ENCODE measurements at regions not wholly inside any gene's neighbourhood (a gene's known extent, or its start where the extent isn't known, plus 50 kb on each side); places are given as distances from the start of the nearest gene placed in this dataset.

DNA sequence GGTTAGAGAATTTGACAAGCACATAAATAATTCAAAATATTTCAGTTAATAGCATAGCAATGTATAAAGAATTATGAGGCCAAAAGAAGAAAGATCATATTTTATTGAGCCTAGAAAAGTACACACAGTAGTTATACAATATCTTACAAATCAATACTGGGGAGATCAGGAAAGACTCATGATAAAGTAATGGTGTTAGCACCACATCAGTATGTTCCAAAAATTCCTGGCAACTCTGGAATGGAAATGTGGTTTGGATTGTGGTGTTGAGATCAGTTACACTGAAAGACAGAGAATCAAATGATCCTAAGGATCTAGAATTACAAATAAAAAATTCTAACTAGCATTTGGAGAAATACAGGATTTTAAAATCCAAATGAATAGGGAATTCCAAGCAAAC is 420.5 kb upstream of the CNTNAP2 start:
- no peak for TF ChIP-seq Cebpa-rat (IDR thresholded peaks at IDR 0.05)
- no peaks in the 10 kb centered on the region for H4K20me1 ChIP-seq

DNA sequence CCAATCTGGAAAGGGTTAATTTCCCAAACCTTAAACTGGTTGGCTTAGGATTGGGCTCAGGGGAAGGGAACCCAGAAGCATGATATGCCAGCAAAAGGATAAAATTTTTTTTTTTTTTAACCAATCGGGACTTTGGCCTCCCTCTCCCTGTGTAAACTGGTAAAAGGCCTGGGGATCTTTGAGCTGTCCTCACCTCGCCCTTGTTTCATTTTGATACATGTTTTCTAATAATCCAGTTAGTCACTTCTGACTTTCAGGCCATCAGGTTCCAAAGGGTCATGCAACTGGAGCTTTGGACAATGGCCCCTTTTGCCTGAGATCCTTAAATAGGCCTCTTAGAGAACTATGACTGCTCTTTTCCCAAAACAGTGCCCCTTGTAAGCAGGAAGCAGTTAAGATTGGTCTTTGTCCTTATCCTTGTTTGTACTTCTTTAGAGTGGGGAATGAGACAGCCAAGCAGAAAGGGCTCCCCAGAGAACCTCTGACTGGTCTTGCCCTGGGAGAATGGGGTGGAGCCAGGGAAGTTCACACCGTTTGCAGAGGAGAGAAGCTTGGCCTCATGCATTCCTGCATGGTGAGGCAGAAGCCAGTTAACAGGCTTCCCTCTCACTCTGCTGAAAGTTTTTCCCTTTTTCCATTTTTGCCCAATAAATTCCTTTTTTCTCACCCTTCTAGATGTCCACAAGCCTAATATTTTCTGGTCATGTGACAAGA is 424.2 kb upstream of the CNTNAP2 start:
- no peak for TF ChIP-seq Cebpa-rat (IDR thresholded peaks at IDR 0.05)
- Histone ChIP-seq H3K27me3 (no peaks in the 10 kb centered on the region), H3K27ac (no peak overlapping the region), H3K4me1 (no peaks in the 10 kb centered on the region), H3K4me3 (no peak overlapping the region), H3K9me3 (replicated peaks in 1 of 11) (peaks cover 0 to 5% (median 2%) of the 10 kb centered on the region in 11 experiments; a peak in 10 of 22 replicates), H3K9ac (no peak overlapping the region), H3K36me3 (no peaks in the 10 kb centered on the region), H3K4me2 (no peak overlapping the region), H4K20me1 (no peaks in the 10 kb centered on the region)

More for the DNA sequence above, 420.5 kb upstream of the CNTNAP2 start:
- no peak overlapping the region for H3K9ac ChIP-seq
- no peaks in the 10 kb centered on the region for H3K27me3 ChIP-seq
- no peaks in the 10 kb centered on the region for H3K36me3 ChIP-seq
- H3K4me1 ChIP-seq, result no peaks in the 10 kb centered on the region
- no peak overlapping the region for H3K27ac ChIP-seq
- H3K9me3 ChIP-seq (replicated peaks in 1 of 11), result peaks cover 0 to 9% (median 4%) of the 10 kb centered on the region in 11 experiments; a peak in 10 of 22 replicates
- no peak overlapping the region for H3K4me3 ChIP-seq
- no peak overlapping the region for H3K4me2 ChIP-seq

DNA sequence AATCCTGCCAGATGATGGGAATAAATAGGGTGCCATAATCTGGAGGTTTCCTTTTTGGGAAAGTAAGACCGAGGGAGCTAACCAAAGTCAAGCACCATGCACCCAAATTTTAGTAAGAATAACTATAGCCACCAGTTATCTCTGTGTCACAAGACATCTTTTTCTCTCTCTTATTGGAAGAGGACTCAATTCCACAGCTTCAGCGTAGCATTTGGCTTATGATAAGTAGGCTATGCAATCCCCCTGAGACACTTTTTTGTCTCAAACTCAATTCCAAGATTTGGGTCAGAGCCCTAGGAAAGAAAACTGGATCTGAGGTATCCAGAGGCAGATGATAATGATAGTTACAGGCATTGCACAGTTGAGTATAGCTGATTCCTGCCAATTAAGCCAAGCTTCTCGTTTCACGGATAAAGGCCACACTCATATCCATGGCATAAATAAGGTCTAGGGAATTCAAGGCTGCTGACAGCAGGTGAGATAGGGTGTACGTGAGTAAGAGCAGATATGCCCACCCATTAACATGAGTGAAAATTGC is 425.2 kb upstream of the CNTNAP2 start:
- Histone ChIP-seq H3K4me1 (no peaks in the 10 kb centered on the region), H3K9ac (no peak overlapping the region), H3K36me3 (no peaks in the 10 kb centered on the region), H3K27me3 (no peaks in the 10 kb centered on the region), H3K27ac (no peak overlapping the region), H3K4me3 (no peak overlapping the region), H4K20me1 (no peaks in the 10 kb centered on the region), H3K9me3 (replicated peaks in 1 of 11) (no peaks in the 10 kb centered on the region), H3K4me2 (no peak overlapping the region)
- no peak for TF ChIP-seq Cebpa-rat (IDR thresholded peaks at IDR 0.05)

DNA sequence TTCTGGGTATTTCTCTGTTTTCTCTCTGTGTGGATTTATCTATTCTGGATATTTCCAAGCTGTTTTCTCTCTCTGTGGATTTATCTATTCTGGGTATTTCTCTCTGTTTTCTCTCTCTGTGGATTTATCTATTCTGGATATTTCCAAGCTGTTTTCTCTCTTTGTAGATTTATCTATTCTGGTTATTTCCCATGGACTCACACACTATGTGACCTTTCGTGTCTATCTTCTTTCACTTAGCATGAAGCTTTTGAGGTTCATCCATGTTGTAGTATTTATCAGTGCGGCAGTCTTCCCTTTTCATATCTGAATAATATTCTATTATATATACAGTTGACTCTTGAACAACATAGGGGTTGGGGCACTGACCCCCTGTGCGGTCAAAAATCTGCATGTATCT is 435.0 kb upstream of the CNTNAP2 start:
- Histone ChIP-seq H3K36me3 (no peaks in the 10 kb centered on the region), H3K4me2 (no peak overlapping the region), H3K4me1 (no peaks in the 10 kb centered on the region), H4K20me1 (no peaks in the 10 kb centered on the region), H3K27me3 (no peaks in the 10 kb centered on the region), H3K9ac (no peak overlapping the region), H3K9me3 (replicated peaks in 1 of 11) (no peaks in the 10 kb centered on the region), H3K27ac (no peak overlapping the region), H3K4me3 (no peak overlapping the region)
- no peak for TF ChIP-seq Cebpa-rat (IDR thresholded peaks at IDR 0.05)

DNA sequence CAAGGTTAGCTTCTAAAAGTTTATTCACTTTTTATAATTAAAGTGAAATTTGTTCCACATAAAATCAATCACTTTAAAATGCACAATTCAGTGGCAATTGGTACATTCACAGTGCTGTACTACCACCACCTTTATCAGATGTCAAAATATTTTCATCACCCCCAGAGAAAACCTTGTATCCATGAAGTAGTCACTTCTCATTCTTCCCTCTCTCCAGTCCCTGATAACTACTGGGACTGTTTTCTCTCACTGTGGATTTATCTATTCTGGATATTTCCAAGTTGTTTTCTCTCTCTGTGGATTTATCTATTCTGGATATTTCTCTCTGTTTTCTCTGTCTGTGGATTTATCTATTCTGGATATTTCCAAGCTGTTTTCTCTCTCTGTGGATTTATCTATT is 435.4 kb upstream of the CNTNAP2 start:
- Histone ChIP-seq H3K36me3 (no peaks in the 10 kb centered on the region), H3K27me3 (no peaks in the 10 kb centered on the region), H4K20me1 (no peaks in the 10 kb centered on the region), H3K9me3 (replicated peaks in 1 of 11) (no peaks in the 10 kb centered on the region), H3K27ac (no peak overlapping the region), H3K4me1 (no peaks in the 10 kb centered on the region), H3K4me2 (no peak overlapping the region), H3K9ac (no peak overlapping the region), H3K4me3 (no peak overlapping the region)
- no peak for TF ChIP-seq Cebpa-rat (IDR thresholded peaks at IDR 0.05)

DNA sequence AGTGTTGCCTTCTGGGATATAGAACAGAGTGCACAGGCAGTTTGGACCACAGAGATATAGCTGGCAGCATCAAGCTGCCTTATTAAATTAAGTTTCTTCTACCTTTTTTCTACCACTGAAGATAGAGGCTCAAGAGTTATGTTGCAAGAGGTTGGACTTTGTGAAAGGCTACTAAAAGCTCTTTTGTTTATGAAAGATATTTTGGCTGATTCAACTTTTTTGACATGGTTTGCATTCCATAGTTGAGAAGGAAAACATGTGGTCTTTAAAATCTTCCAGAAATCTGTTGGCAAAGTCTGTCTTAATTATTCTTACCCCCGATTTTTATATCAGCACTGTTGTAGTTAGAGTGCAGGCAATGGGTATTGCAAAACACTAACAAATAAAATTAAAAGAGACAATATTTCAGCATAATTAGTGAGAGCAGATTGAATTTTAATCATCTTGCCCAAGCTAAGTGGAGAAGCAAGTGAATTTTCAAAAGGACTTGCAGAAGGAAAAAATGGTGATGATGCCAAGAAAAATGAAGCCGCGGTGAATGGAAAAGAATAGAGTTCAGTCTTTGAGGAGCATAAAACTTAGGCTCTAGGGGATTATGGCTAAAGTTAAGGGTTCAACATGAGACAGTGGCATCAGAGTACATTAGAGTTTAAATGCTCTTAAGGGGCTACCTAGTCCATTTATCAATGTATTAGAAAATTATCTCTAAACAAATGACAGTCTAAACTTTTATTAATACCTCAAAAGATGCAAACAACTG is 450.9 kb upstream of the CNTNAP2 start:
- Histone ChIP-seq H3K36me3 (no peaks in the 10 kb centered on the region), H3K9me3 (replicated peaks in 1 of 11) (peaks cover 0 to 8% (median 3%) of the 10 kb centered on the region in 11 experiments; a peak in 6 of 22 replicates), H3K9ac (no peak overlapping the region), H3K27me3 (no peaks in the 10 kb centered on the region), H4K20me1 (no peaks in the 10 kb centered on the region), H3K4me1 (no peaks in the 10 kb centered on the region), H3K4me2 (no peak overlapping the region), H3K27ac (no peak overlapping the region), H3K4me3 (no peak overlapping the region)
- TF ChIP-seq Cebpa-rat (IDR thresholded peaks at IDR 0.05), result no peak

DNA sequence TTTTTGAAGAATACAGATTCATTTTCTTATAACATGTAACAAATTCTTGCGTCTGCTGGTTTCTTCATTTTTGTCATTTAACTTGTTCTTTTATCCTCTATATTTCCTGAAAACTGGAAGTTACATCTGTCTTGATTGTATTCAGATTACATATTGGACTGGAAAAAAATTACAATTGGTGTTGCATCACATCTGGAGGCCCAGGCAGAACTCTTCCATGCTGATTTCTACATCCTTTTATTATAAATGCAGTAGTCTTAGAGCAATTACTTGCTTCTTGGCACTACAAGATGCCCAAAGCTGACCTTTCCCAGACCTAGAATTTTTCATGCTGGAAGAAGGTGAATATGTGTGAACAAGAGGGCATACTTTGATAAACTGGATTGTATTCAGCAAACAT is 460.9 kb upstream of the CNTNAP2 start:
- Histone ChIP-seq H3K4me2 (no peak overlapping the region), H3K36me3 (no peaks in the 10 kb centered on the region), H3K9ac (no peak overlapping the region), H3K9me3 (replicated peaks in 1 of 11) (no peaks in the 10 kb centered on the region), H3K4me3 (no peak overlapping the region), H4K20me1 (no peaks in the 10 kb centered on the region), H3K27ac (no peak overlapping the region), H3K27me3 (no peaks in the 10 kb centered on the region), H3K4me1 (no peaks in the 10 kb centered on the region)
- no peak for TF ChIP-seq Cebpa-rat (IDR thresholded peaks at IDR 0.05)

DNA sequence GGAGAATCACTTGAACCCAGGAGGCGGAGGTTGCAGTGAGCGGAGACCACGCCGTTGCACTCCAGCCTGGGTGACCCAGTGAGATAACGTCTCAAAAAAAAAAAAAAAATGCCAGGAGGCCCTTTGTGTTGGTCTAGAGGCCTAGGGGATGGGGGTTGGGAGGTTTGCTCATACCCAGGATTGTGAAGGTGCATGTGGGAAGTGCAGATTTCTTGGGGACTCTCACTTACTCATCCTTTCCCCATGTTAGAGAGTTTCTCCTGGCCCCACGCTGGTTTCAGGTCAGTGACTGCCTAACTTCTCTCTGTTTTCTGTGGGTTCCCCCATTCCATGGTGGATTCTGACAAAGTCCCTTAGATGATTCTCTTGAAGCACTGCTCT is 471.5 kb upstream of the CNTNAP2 start:
- no peaks in the 10 kb centered on the region for H4K20me1 ChIP-seq
- no peaks in the 10 kb centered on the region for H3K4me1 ChIP-seq
- H3K36me3 ChIP-seq, result no peaks in the 10 kb centered on the region
- H3K4me3 ChIP-seq, result no peak overlapping the region
- H3K9ac ChIP-seq, result no peak overlapping the region
- no peaks in the 10 kb centered on the region for H3K27me3 ChIP-seq
- H3K27ac ChIP-seq, result no peak overlapping the region
- no peak for TF ChIP-seq Cebpa-rat (IDR thresholded peaks at IDR 0.05)
- peaks cover 0 to 9% (median 0%) of the 10 kb centered on the region in 11 experiments; a peak in 3 of 22 replicates for H3K9me3 ChIP-seq (replicated peaks in 1 of 11)
- no peak overlapping the region for H3K4me2 ChIP-seq

DNA sequence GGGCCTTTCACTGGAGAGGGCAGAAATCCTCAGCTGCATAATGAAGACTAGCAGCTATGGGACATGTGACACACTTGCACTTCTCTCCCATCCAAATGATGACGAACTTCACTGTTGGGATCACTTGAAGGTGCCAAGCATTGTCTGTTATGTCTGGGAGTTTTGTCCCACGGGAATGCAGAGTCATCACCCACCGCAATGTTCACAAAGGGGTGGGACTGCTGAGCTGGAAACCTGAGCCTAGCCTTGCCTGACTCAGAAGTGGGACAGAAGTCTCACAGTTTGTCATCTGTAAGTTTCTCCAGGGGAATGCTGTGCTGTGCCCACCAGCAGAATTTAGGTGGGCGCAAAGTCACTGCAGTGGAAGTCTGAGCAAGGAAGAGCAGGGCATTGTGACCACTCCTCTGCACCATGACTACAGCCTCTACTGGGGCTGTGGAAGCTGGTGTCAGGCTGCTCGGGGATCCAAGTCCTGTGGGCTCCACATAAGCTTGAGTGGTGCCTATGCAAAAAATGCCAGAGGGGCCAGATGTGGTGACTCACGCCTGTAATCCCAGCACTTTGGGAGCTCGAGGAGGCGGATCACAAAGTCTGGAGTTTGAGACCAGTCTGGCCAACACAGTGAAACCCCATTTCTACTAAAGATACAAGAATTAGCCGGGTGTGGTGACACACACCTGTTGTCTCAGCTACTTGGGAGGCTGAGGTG is 472.0 kb upstream of the CNTNAP2 start:
- Histone ChIP-seq H3K27me3 (no peaks in the 10 kb centered on the region), H3K4me3 (no peak overlapping the region), H3K4me1 (no peaks in the 10 kb centered on the region), H3K4me2 (no peak overlapping the region), H3K27ac (no peak overlapping the region), H3K9ac (no peak overlapping the region), H4K20me1 (no peaks in the 10 kb centered on the region), H3K36me3 (no peaks in the 10 kb centered on the region), H3K9me3 (replicated peaks in 1 of 11) (peaks cover 0 to 9% (median 0%) of the 10 kb centered on the region in 11 experiments; a peak in 3 of 22 replicates)
- TF ChIP-seq Cebpa-rat (IDR thresholded peaks at IDR 0.05), result no peak
